Hematopoietic multipotent progenitor cell treated with erythropoietin and hydrocortisone succinate and interleukin-3 and kit ligand, for 8 days (in vitro differentiated cells): ENCODE measurements at regions not wholly inside any gene's neighbourhood (a gene's known extent, or its start where the extent isn't known, plus 50 kb on each side); places are given as distances from the start of the nearest gene placed in this dataset.
"Not testable (repeated sequence)": the region's sequence is repeated elsewhere in the genome, so short reads cannot be mapped to it uniquely, and the experiment has no call there.

Experiments used
- DNase-seq: peaks from one replicate; pipeline ENCODE4 v3.0.0-alpha.2; 2015

DNA sequence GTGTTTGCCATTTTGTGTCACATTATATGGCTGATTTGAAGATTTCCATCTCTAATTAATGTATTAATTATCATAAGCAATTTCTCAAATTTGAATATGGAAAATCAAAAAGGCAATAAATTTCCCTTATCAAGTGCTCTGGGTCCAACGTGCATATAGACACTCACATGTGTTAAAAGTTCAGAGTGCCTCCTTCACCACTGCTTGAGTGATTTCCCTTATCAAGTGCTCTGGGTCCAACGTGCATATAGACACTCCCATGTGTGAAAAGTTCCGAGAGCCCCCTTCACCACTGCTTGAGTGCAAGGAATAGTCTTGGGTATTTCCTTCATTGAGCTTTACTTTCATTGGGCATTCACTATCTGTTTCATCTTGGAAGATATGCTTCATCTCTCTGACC, 421.0 kb upstream of the ZNF717 start:
- DNase-seq = no peak

DNA sequence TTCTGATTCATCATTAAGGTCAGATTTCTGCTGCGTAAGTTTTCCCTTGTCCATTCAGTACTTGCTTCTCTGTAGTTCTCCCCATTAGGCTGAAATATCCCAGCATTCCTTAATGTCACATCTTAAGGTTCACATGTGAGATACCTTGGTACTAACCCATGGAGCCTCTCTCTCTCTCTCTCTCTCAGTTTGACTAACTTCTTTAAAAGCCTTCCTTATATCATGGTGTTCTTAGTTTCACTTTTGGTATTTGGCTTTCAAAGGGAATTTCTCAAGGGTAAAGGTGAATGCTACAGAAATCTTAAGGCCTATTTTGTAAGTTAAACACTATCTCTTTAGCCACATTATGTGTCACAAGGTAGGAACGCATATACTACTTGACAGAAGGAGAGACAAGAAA, 427.3 kb upstream of the ZNF717 start:
- DNase-seq = no peak

DNA sequence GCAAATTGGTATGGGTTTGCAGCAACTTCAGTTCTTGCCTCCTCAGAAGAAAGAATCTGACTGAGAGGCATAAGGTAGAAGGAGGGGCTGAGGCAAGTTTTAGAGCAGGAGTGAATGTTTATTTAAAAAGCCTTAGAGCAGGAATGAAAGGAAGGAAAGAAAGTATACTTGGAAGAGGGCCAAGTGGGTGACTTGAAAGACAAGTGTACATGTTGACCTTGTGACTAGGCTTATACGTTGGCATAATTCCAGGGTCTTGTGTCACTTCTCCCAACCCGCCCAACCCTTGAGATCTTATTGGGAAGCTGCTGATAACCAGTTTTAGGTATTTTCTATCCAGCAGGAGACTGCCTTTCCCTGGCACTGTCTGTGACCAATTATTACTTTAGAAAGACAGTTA, 436.9 kb upstream of the ZNF717 start:
- DNase-seq = no peak

DNA sequence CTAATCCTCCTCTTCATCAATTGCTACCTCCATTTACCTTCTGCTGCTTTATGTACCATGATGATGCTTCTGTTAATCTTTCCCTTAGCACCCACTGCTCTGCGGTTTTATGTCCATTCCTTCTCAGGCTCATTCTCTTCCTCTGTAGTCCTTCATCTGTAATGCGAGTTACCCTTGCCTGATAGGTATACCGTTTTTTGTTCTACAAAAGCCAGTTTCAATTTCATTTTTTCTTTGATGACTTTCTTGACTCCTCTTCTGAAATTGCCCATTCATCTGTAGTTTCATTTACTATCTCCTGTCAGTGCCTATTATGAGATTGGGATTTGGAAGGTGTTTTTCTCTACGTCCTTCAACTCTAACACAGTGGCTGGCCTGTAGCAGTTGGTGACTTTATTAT, 445.9 kb upstream of the ZNF717 start:
- DNase-seq = no peak

DNA sequence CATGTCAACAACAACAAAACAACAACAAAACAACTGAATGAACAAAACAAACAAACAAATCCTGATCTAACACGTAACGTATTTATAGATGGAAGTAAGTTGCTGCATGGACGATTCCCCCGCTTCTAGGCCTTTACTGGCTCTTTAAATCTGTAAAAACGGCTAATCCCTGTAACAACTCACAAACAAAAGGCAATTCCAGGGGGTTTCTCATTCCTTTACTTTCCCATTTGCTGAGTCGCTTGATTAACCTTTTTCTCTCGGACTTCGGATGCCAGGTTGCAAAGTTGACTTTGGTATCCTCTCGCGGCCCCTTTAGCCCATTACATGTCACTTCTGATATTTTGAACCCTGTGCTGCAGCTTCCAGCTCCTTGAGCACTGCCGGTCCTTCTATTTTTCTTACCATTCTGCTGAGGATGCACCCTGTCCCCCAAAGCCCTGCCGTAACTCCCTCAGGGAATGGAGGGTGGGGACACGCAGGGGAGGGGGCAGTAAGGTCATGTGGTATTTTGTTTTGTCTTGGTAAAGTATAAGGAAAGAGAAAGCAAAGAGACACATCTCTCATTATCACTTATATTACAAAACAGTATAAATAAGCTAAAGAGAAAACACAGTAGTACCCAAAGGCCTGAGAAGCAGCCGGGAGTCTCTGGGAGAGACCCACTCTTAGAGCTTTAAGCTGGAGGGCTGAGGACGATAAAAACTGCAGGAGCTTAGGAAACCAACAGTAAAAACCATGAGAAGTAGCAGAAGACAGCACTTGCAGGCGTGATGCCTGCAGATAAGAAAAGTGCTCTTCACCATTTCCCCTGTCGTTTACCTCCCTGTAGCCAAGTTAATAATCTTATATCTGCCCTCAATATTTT, 457.8 kb upstream of the ZNF717 start:
- DNase-seq = no peak

- DNase-seq = no peak
Observed at GRCh38 chr3:76245073-76245472, 459.7 kb upstream of the ZNF717 start.

GRCh38 chr3:76245622-76246021, 460.3 kb upstream of the ZNF717 start:
- DNase-seq = no peak

DNA sequence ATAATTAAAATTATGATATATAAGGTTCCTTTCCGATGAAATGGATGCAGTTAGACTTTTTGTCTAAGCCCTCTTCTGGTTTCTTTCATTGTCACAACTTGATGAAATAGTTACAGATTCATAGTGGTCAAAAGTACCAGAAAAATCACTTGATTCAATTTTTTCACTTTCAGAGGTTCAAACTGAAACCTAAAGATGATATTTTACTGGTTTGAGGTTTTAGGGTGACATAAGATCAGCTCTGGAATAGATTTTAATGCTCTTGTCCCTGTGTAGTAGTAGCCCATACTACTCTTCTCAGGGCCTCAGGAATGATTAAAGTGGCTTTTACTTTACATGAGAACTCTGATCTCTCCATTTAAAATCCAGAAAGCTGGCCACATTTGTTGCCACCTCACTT, 479.1 kb upstream of the ZNF717 start:
- DNase-seq = no peak

GRCh38 chr3:76264911-76265310, 479.6 kb upstream of the ZNF717 start:
- DNase-seq = no peak

DNA sequence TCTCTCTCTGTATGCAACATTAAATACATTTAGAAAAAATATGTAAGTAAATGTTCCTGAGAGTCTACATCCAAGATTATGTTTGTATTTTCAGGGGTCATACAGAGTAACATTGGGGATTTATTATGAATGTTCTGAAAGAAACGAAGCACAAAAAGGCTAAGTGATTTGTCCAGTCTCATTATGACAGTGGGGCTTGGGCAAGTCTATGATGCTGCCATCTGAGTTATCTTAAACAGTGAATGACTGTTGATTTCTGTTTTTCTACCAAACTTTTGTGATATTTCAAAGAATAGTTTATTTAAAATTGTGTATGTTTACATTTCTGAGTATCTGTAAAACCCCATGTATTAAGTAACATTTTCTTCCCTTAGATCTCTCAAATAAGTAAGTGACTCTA, 481.2 kb upstream of the ZNF717 start:
- DNase-seq = no peak

GRCh38 chr3:76267851-76268380, 482.6 kb upstream of the ZNF717 start:
- DNase-seq = no peak

GRCh38 chr3:76293856-76294255, 508.5 kb upstream of the ZNF717 start:
- DNase-seq = no peak

DNA sequence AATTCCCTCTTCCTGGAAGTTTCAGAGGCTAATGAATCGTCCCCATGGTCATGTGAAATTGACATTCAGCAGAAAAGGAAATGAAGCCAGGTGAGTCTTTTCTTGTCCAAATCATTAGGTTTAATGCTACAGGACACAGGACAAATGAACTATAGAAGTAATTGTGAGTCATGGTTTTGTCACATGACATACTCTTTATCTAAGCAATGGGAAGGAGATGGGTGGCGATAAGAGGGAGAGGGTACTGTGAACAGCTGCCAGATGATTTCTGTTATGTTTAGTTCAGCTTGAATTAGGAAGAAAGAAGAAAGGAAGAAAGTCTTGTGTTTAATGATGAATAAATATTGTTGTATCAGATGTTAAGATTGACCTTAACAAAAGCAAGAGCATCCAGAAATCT, 515.4 kb upstream of the ZNF717 start:
- DNase-seq = no peak

DNA sequence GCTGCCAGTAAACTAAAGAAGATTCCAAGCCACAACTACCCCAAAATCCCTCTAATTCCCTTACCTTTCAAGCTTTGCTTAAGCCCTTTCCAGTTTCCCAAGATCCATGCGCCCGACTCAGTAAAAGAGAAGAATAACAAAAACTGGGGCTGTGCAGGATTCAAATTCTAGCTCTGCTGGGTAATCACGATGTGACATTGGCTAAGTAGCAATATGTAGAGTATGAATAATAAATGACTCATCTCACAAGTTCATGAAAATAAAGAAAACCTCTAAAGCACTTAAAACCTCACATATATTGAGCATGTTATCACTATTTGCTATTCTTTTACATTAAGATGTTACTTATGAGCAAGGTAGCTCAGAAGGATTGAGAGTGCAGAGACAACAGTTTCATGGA, 522.2 kb upstream of the ZNF717 start:
- no peak for DNase-seq

- no peak for DNase-seq
Observed at GRCh38 chr3:76308541-76308940, 523.2 kb upstream of the ZNF717 start.

DNA sequence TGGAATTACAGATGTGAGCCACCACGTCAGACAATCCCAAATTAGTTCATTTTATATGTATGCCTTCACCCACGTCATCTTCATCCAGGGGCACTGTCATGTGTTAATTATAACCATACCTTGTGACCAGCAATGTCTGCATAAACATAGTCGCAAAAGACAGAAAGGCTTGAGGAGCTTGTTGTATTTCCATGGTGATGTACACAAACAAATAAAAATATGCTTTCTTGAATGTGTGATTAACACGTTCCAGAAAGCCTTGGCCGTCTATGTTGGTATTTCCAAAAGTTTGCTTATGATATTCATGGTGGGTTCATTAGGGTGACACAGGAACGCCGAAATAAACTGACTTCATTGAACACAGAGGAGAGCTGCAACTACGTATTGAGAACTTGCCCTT, 524.7 kb upstream of the ZNF717 start:
- DNase-seq = no peak

GRCh38 chr3:76310667-76311066, 525.3 kb upstream of the ZNF717 start:
- DNase-seq = no peak

- no peak for DNase-seq
Observed at GRCh38 chr3:76311941-76312340, 526.6 kb upstream of the ZNF717 start.

- not testable (repeated sequence) for DNase-seq
Observed at GRCh38 chr3:76315906-76316305, 530.6 kb upstream of the ZNF717 start.

DNA sequence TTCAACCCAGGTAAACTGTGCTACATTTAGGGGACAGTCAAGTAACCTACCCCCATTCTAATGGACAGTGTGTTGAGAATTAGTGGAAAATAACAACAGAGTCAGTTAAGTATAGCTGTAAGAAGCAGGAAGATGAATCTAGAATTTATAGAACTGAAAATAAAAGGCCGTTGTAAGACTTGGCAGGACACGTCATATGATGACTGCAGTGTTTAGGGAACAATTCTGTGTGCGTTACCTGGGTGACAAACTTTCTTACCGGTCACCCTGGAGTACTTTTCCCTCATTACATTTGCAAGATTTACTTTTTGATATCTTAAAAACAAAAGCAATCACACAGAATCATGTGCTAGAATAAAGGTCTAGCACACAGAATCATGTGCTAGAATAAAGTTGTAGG, 536.3 kb upstream of the ZNF717 start:
- DNase-seq = no peak

GRCh38 chr3:76324101-76324500, 538.8 kb upstream of the ZNF717 start:
- DNase-seq = no peak

DNA sequence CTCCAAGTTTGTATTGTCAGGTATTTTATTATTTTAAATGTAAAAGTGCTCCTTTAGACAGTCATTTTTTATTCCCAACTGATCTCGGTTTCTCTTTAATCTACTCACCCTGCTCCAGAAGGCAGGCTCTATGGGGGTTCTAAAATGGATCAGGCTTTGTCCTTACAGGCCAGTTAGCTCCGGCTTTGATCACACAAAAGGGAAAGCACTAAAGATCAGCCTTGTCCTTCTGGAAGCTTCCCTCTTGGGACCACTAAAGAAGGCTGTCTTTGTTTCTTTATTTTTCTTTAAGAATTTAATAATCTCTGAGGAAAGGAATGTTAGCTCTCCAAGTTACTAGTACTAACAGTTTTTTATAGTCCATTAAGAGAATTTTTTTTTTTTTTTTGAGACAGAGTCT, 560.5 kb upstream of the ZNF717 start:
- no peak for DNase-seq

DNA sequence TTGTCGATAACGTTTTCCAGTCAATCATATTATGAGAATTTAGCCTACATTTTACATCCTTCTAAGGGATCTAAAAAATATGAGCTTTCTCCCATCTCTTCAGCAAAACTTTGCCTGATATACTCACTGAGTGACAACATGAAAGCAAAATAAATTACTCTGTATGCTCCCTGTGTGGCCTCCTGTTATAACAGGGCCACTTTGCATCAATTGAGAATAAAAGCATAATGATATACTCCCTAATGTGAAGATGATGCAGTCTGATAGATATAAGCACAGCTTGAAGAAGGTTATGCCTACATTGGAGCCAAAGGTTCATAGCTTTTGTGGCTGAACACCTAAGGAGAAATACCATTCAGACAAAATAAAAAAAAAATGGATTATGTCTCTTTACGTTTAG, 561.3 kb upstream of the ZNF717 start:
- no peak for DNase-seq

DNA sequence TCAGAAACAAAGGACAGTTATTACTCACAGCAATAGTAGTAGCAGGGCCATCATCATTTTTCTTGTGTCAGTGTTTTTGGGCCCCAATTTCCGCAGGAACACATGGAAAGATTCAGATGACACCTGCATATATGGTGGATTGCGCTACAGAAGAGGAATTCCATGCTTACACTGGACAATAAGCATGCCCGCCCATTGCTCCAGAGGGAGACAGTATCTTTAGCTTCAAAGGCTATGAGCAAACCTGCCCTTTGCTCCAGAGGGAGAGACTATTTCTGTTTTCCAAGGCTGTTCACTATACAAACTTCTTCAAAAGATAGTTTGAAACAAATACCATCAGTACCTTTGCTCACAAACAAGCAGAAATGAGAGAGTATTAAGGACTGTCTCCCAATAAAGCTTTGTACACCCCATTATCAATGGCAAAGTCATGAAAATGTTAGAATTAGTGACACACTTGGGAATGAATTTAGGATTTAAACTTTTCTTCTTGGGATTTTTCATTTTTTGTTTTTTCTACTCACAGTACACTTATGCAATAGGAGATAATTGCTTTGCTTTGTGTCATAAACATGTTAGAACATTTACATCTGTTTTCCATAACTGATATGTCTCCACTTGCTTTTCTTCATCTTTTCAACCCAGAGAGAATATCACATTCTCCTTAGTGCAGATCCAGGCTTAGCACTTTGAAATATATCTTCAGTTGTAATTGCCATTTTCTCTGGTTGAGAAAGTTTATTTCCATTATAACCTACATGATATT, 564.5 kb upstream of the ZNF717 start:
- DNase-seq = no peak
